SK-N-SH treated with all-trans-retinoic acid at 6 μM for 48 hours (cell line): ENCODE measurements at regions not wholly inside any gene's neighbourhood (a gene's known extent, or its start where the extent isn't known, plus 50 kb on each side); places are given as distances from the start of the nearest gene placed in this dataset.

Experiments used
- ATAC-seq: fragments of 200-7000 bp; cut with Tn5 transposase; 3 replicates; pipeline ENCODE4 v1.9.1; 2020; ENCODE audit warnings: mild to moderate bottlenecking, moderate library complexity
- ARNTL ChIP-seq: fragments of 450-650 bp; formaldehyde crosslinking; IDR thresholded peaks from 2 replicates; pipeline ENCODE4 v1.5.0; 2020; ENCODE audit warnings: low read depth, mild to moderate bottlenecking, moderate library complexity, borderline replicate concordance
- BACH2 ChIP-seq: fragments of 250-450 bp; sonication (Bioruptor Pico); IDR thresholded peaks from 2 replicates; pipeline ENCODE4 v1.9.0; 2021; ENCODE audit warnings: mild to moderate bottlenecking, borderline replicate concordance
- CREB5 ChIP-seq: fragments of 250-450 bp; sonication (Bioruptor Pico); IDR thresholded peaks from 2 replicates; pipeline ENCODE4 v1.5.1; 2020; ENCODE audit warnings: low read depth, mild to moderate bottlenecking, moderate library complexity
- CSDC2 ChIP-seq: fragments of 250-450 bp; sonication (Bioruptor Pico); IDR thresholded peaks from 2 replicates; pipeline ENCODE4 v1.5.0; 2020; ENCODE audit warnings: mild to moderate bottlenecking, moderate library complexity
- ESRRG ChIP-seq: fragments of 250-450 bp; sonication (Bioruptor Pico); IDR thresholded peaks from 2 replicates; pipeline ENCODE4 v1.6.1; 2021; ENCODE audit warnings: mild to moderate bottlenecking
- ISL1 ChIP-seq: fragments of 250-450 bp; sonication (Bioruptor Pico); IDR thresholded peaks from 2 replicates; pipeline ENCODE4 v2.1.2; 2022; ENCODE audit warnings: mild to moderate bottlenecking, moderate library complexity
- OSR1 ChIP-seq: fragments of 250-450 bp; sonication (Bioruptor Pico); IDR thresholded peaks from 2 replicates; pipeline ENCODE4 v1.8.0; 2022; ENCODE audit warnings: moderate library complexity, mild to moderate bottlenecking, inconsistent platforms
- PATZ1 ChIP-seq: fragments of 250-450 bp; sonication (Bioruptor Pico); IDR thresholded peaks from 2 replicates; pipeline ENCODE4 v1.8.0; 2020; ENCODE audit warnings: mild to moderate bottlenecking, moderate library complexity, borderline replicate concordance
- PPARA ChIP-seq: fragments of 250-450 bp; sonication (Bioruptor Pico); IDR thresholded peaks from 2 replicates; pipeline ENCODE4 v1.5.0; 2020; ENCODE audit warnings: mild to moderate bottlenecking, borderline replicate concordance
- RARB ChIP-seq: fragments of 250-450 bp; sonication (Bioruptor Pico); IDR thresholded peaks from 2 replicates; pipeline ENCODE4 v1.8.0; 2021; ENCODE audit warnings: mild to moderate bottlenecking, moderate library complexity
- SNAI2 ChIP-seq: fragments of 250-450 bp; sonication (Bioruptor Pico); IDR thresholded peaks from 2 replicates; pipeline ENCODE4 v1.5.0; 2020; ENCODE audit warnings: mild to moderate bottlenecking, moderate library complexity
- TCF4 ChIP-seq: fragments of 250-450 bp; sonication (Bioruptor Pico); IDR thresholded peaks from 2 replicates; pipeline ENCODE4 v1.8.0; 2021; ENCODE audit warnings: mild to moderate bottlenecking, moderate library complexity, borderline replicate concordance
- TOX ChIP-seq: fragments of 250-450 bp; sonication (Bioruptor Pico); IDR thresholded peaks from 2 replicates; pipeline ENCODE4 v1.8.0; 2021; ENCODE audit warnings: mild to moderate bottlenecking, moderate library complexity, borderline replicate concordance
- ZFP30 ChIP-seq: fragments of 450-650 bp; formaldehyde crosslinking; IDR thresholded peaks from 2 replicates; pipeline ENCODE4 v1.5.0; 2022; ENCODE audit warnings: mild to moderate bottlenecking, moderate library complexity
- ZNF565 ChIP-seq: fragments of 450-650 bp; formaldehyde crosslinking; conservative IDR thresholded peaks from 2 replicates; pipeline ENCODE4 v1.5.0; 2020; ENCODE audit warnings: low read depth, mild to moderate bottlenecking, moderate library complexity
- ZNF70 ChIP-seq: fragments of 450-650 bp; formaldehyde crosslinking; IDR thresholded peaks from 2 replicates; pipeline ENCODE4 v1.5.0; 2020; ENCODE audit warnings: mild to moderate bottlenecking, moderate library complexity
- TF ChIP-seq, protein P1 (sequence below): fragments of 250-450 bp; sonication (Bioruptor Pico); IDR thresholded peaks from 2 replicates; pipeline ENCODE4 v1.5.1; 2021; ENCODE audit warnings: mild to moderate bottlenecking, moderate library complexity
- TF ChIP-seq, protein P2 (sequence below): fragments of 250-450 bp; sonication (Bioruptor Pico); IDR thresholded peaks from 2 replicates; pipeline ENCODE4 v1.8.0; 2021; ENCODE audit warnings: low read depth, mild to moderate bottlenecking, moderate library complexity, borderline replicate concordance

DNA sequence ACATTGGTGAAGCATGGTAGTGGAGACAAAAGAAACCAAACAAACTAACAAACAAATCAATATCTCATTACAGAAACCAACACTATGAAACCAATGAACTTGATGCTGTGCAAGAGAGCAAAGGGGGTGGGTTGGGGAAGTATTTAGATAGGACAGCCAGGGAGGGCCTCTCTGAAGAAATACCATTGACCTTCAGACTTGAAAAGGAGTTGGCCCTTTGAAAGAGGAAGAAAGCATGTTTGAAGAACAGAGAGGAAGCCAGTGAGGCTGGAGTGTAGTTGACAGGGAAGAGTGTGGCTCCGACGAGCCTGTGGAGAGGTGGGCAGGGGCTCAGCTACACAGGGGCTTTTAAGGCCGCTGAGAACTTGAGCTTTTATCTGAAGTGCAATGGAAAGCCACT, 151.0 kb upstream of the GATA6 start:
- TF ChIP-seq, protein P1, sequence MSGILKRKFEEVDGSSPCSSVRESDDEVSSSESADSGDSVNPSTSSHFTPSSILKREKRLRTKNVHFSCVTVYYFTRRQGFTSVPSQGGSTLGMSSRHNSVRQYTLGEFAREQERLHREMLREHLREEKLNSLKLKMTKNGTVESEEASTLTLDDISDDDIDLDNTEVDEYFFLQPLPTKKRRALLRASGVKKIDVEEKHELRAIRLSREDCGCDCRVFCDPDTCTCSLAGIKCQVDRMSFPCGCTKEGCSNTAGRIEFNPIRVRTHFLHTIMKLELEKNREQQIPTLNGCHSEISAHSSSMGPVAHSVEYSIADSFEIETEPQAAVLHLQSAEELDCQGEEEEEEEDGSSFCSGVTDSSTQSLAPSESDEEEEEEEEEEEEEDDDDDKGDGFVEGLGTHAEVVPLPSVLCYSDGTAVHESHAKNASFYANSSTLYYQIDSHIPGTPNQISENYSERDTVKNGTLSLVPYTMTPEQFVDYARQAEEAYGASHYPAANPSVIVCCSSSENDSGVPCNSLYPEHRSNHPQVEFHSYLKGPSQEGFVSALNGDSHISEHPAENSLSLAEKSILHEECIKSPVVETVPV: no peak
- TF ChIP-seq ESRRG (CRISPR knock-in tag): no peak
- no peak for TF ChIP-seq ZFP30 (CRISPR knock-in tag)
- no peak for ATAC-seq

DNA sequence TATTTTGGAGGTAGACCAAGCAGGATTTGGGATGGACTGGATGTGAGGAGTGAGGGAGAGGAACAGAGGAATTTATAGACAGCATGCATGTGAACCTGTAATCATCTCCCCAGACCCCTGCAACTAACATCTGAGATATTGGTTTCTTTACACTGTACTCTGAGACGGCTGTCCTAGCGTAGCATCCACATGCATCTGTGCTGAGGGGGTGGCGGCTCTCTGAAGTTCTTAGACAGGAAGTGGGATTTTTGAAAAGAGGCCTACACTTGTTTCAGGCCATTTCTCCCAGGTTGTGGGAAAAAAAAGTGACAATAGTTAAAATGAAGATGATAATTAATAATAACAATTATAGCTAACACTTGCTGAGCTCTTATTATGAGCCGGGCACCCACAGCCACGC, 150.2 kb upstream of the GATA6 start:
- ATAC-seq: no peak
- TF ChIP-seq BACH2: no peak
- TF ChIP-seq TOX (CRISPR knock-in tag): no peak
- TF ChIP-seq RARB: no peak
- no peak for TF ChIP-seq SNAI2 (CRISPR knock-in tag)
- no peak for TF ChIP-seq ISL1 (CRISPR knock-in tag)
- TF ChIP-seq ZNF70 (CRISPR knock-in tag): no peak
- no peak for TF ChIP-seq TCF4 (CRISPR knock-in tag)

DNA sequence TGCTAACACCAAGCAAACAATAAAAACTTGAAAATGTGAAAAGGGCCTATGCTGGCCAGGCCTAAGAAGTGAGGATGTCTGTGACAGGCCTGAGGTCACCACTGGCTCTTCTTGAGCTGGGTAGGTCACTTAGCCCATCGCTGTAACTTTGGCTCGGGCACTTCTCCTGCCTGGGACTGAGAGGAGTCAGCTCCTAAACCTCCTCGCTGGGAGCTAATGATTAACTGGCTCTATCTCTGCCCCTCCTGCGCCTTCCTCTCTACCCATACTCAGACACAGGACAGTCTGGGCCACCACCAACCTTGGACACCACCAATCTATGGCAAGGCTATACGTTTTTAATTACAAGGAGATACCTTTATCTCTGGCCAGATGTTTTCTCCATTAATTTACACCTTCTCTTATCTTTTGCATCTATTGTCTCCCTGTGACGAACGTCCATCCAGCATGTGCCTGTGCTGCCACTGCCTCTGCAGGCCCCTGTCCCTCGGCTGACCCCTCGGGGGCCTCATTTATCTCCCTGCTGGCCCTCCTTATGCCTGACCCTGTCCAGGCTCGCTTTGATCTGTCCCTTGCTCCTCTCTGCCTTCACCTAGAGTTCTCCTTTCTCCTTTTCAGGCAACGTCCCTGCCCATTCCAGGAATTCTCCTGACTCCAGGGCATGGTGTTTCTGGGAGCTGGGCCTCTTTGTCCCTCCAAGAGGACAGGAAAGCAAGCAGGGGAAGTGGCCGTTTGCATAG, 149.1 kb upstream of the GATA6 start:
- ATAC-seq: no peak
- no peak for TF ChIP-seq ZNF565 (CRISPR knock-in tag)
- no peak for TF ChIP-seq SNAI2 (CRISPR knock-in tag)
- no peak for TF ChIP-seq PPARA (CRISPR knock-in tag)
- no peak for TF ChIP-seq ZNF70 (CRISPR knock-in tag)
- TF ChIP-seq ARNTL: no peak
- no peak for TF ChIP-seq PATZ1 (CRISPR knock-in tag)
- no peak for TF ChIP-seq RARB

DNA sequence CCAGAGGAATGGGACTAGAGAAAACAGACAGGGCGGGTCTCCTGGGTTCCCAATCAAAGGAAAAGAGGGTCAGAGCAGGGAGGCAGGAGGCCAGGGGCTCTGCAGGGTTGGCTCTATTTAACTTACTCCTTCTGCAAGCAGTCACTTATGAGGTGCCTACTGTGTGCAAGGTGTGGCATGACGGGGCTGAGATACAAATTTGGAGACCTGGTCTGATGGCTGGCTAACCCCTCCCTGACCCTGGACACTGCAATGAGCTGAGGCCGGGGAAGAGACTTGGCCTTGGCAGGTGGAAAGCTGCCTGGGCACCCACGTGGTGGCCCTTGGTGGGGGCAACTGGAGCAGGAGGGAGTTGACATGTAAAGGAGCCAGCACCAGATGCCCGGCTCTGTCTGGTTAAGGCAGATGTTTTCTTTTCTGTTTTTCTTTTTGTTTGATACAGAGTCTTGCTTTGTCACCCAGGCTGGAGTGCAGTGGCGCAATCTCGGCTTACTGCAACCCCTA, 148.5 kb upstream of the GATA6 start:
- no peak for ATAC-seq
- TF ChIP-seq RARB (no peak), ZNF565 (CRISPR knock-in tag) (no peak), PATZ1 (CRISPR knock-in tag) (no peak), CREB5 (CRISPR knock-in tag) (no peak), OSR1 (no peak), ESRRG (CRISPR knock-in tag) (no peak), ZFP30 (CRISPR knock-in tag) (no peak), TOX (CRISPR knock-in tag) (no peak), CSDC2 (CRISPR knock-in tag) (no peak)
- TF ChIP-seq, protein P2, sequence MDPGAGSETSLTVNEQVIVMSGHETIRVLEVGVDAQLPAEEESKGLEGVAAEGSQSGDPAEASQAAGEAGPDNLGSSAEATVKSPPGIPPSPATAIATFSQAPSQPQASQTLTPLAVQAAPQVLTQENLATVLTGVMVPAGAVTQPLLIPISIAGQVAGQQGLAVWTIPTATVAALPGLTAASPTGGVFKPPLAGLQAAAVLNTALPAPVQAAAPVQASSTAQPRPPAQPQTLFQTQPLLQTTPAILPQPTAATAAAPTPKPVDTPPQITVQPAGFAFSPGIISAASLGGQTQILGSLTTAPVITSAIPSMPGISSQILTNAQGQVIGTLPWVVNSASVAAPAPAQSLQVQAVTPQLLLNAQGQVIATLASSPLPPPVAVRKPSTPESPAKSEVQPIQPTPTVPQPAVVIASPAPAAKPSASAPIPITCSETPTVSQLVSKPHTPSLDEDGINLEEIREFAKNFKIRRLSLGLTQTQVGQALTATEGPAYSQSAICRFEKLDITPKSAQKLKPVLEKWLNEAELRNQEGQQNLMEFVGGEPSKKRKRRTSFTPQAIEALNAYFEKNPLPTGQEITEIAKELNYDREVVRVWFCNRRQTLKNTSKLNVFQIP (CRISPR knock-in tag): no peak
